Neural progenitor cell (in vitro differentiated cells): ENCODE measurements at regions not wholly inside any gene's neighbourhood (a gene's known extent, or its start where the extent isn't known, plus 50 kb on each side); places are given as distances from the start of the nearest gene placed in this dataset.

Source experiments
- EZH2 ChIP-seq: fragments of 200-600 bp; sonication (generic); IDR thresholded peaks from 2 replicates; pipeline ENCODE4 v1.6.1; 2017; ENCODE audit warnings: antibody characterized with exemption, mild to moderate bottlenecking, moderate library complexity
- EZH2phosphoT487 ChIP-seq: fragments of 200-600 bp; sonication (generic); IDR thresholded peaks from 2 replicates; pipeline ENCODE4 v1.6.1; 2017; ENCODE audit warnings: antibody characterized with exemption

- TF ChIP-seq EZH2 (no peak), EZH2phosphoT487 (no peak)
Observed at GRCh38 chr2:38496927-38497669, 105.6 kb downstream of the HNRNPLL start.
